Posterior cingulate gyrus (tissue), 11 donors: ENCODE measurements at regions not wholly inside any gene's neighbourhood (a gene's known extent, or its start where the extent isn't known, plus 50 kb on each side); places are given as distances from the start of the nearest gene placed in this dataset.
"Not testable (repeated sequence)": the region's sequence is repeated elsewhere in the genome, so short reads cannot be mapped to it uniquely, and the experiment has no call there.

Experiments used
- DNase-seq, 10 donors: peaks; one replicate each; pipeline versions ENCODE4 v3.0.0 to v3.0.0-alpha.2; 2020 to 2021; ENCODE audit warnings: mixed read lengths in 3 of 10
- intact Hi-C: fragments of 100-400 bp; cut with DNase I; formaldehyde crosslinking; loops from one replicate; pipeline ENCODE4 v1.15.1; 2023

DNA sequence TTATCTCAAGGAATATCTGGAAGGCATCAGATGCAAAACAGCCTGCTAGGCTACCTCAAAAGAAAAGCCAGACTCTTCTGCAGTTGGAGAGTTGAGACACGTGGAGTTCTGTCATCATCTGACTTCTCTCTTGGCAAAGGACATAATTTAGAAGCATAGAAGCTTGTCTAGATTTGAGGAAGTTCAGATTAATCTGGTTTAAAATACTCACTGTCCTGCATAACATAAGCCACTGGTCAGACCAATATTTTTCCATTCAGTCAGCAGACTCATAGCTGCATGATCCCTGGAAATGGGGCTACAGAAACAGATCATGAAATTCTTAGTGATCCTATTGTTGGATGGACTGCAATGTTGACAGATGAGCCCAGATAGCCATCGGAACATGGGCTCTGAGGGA is 349.0 kb downstream of the TXNL1 start:
- intact Hi-C loops, result no loop called here
- DNase-seq, result no peak

DNA sequence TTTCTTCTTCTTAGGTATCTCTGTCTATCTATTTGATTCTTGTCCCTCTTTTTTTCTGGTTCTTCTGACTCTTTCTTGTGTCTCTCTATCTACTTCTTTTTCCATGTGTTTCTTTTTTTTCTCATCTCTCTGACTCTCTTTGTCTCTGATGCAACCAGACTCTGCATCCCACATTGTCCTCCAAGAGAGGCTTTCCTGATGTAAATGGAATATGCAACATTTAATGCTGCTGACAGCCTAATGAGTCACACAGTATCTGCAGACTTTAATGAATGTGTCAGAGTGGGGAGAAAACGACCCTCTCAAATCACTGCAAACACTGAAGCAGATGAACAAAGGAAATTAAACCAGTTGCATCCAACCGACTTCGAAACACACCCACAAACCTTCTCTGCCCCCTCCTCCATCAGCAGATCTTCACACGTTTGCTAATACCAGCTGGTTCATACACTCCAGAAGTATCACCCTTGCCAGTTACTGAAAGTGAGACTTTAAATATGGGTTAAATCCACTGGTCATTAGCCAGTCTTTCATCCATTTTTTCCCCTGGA is 351.5 kb downstream of the TXNL1 start:
- no peak for DNase-seq

DNA sequence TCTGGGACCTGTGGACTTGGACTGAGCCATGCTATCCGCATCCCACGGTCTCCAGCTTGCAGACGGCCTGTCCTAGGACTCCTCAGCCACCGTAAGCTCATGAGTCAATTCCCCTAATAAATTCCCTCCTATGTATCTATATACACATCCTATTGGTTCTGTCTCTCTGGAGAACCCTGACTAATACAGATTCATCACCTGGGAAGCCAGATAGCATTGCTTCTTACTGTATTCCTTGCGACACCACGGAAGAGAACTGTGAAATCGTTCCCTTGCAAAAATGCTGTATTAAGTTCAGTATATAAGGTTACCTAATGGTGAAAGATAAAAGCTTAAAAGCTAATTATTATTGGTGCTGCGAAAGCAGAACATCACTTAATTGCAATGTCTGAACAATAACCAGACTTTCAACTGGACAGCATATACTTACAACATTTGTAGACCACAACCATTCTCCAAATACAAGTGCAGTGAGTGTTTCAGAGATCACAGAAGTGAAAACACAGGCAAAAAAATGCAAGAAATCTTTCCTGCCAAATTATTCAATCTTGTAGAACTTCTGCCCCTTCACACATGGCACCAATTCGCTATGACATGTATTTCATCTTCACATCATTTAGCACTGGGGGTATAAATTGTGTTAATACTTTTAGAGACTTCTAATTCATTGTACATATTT is 352.9 kb downstream of the TXNL1 start:
- intact Hi-C loops, result no loop called here
- DNase-seq, result no peak

More for the DNA sequence above, 351.5 kb downstream of the TXNL1 start:
- intact Hi-C loops, result no loop called here

DNA sequence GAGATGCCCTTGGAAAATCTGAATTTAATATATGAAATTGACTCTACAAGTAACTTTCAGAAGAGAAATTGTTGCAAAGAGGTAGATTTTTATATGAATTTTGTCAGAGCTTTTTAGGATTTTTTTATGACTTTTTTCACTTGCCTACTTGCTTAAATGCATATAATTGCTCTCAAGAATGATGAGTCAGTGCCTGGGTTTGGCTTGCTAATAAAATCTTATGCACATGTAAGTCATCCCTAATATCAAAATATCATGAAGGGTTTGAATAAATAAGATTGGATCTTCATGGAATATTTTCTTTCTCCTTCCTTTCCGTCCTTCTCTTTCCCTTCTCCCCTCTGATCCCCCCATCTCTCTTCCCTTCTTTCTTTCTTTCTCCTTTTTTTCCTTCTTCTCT is 354.1 kb downstream of the TXNL1 start:
- intact Hi-C loops, result no loop called here
- DNase-seq, result no peak

DNA sequence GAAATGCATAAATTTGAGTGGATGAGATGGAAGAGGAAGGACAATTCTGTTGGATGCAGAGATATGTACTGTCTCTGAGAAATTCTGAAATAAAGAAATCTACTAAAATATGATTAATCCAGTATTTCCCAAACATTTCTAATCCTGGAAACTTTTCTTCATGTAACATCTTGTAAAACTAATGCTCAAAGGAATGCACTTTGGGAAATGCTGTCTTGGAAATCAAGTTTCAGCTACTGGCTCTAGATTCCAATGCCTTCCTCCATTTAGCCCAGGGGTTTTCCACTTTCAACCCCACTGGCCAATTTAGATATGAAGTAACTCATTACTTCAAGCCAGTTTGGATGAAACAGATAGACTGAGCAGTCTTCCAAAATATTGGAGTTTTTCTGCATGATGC is 355.1 kb downstream of the TXNL1 start:
- intact Hi-C loops, result no loop called here
- DNase-seq, result no peak

DNA sequence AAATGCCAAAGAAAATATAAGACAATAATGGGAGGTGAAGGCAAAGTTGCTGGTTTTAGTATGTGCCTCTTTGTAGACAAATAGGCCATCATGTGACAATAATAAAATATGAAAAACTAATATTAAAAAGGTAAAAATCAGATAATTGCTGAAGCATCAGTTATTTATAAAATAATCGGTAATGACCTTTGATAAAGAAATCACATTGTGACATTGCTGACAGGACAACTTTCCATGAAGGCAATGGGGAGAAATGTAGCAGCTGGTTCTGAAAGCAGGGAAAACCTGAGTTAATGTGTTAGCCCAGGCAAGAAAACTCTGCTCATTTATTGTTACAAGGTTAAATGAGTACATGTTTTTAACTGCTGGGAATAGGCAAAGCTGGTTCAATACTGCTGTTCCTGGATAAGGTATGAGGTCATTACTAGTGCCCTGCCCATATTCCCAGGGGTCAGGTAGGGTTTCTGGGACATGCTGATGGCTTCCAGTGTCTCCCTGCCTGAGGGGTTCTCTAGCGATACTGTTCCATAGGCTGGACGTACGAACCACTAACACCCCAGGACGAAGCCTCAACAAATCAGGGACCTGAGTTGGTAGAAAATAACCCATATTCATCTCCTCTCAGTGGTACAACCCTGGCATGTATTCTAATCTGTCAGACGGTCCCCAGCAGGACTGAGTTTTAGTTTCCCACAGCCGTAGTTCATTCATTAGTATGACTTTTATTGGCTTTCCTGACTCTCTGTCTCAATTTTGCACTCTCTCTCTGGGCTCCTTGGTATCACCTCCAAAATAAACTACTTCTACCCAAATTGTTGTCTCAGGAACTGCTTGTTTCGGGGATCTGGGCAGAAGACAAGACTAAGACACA is 355.9 kb downstream of the TXNL1 start:
- DNase-seq, result no peak
- intact Hi-C loops, result no loop called here

DNA sequence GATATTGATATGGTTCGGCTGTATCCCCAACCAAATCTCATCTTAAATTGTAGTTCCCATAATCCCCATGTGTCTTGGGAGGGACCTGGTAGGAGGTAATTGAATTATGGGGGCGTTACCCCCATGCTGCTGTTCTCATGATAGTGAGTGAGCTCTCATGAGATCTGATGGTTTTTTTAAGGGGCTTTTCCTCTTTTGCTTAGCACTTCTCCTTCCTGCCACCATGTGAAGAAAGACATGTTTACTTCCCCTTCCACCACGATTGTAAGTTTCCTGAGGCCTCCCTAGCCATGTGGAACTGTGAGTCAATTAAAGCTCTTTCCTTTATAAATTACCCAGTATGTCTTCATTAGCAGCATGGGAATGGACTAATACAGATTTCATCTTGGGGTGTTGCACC is 358.6 kb downstream of the TXNL1 start:
- intact Hi-C loops, DNase-seq: not testable (repeated sequence)

DNA sequence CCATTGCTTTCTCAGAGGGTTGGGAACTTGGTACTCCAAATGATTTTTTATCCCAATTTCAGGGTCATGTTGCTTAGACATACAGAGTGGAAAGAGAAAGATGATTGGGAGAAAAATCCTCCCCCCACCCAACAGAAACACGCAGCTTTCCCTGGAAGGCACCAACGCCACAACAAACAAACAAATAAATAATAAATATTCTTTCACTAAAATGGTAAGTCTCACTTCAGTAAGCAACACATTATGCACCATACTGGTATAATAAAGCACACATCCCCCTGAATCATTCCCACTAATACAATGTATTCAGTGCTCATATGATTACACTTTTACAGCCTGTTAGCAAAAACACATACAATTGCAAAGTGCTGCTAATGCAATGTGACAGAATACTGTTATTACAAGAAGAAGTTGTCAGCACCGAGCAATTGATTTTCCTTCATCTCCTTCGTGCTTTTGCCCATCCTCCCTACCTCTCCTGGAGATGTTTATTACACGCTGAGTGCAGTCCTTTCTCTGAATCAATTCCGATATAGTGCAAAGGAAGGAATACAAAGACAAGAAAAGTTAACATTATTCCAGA is 359.9 kb downstream of the TXNL1 start:
- intact Hi-C loops, result no loop called here
- DNase-seq, result no peak

DNA sequence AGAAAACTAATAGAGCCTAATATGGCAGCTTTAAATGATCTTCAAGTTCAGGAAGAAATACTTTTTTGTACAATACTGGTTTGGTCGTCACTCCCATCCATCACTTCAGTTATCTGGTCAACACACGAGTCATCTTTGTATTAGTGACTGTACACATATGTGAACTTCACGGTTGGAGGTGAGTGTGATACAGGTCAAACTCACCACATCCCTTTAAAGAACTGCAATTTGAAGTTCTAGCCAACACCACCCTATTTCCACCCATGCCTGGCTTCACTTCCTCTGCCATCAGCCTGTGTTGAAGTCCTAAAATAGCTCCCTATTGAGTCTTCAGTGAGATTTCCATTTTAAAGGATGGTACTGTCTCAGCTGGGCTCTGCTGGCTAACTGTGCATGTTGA is 361.9 kb downstream of the TXNL1 start:
- intact Hi-C loops, result no loop called here
- DNase-seq, result no peak

DNA sequence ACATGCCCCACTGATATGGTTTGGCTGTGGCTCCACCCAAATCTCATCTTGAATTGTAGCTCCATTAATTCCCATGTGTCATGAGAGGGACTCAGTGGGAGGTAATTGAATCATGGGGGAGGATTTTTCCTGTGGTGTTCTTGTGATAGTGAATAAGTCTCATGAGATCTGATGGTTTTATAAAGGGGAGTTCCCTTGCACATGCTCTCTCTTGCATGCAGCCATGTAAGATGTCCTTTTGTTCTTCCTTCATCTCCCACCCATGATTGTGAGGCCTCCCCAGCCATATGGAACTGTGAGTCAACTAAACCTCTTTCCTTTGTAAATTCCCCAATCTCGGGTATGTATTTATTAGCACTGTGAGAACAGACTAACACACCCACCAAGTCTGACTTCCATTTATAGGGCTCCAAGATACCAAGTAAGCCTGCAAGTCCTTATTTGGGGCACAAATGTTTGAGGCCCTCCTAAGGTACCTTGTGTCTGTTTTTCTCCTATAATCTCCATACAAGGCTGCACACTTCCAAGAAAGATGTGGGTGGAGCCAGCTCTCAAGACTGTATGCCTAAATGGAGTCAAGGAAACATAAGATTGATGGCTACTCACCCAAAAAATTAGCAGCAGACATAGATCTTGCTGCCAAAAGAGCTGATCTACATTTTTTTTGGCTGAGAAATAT is 364.7 kb downstream of the TXNL1 start:
- intact Hi-C loops, result no loop called here
- no peak for DNase-seq

DNA sequence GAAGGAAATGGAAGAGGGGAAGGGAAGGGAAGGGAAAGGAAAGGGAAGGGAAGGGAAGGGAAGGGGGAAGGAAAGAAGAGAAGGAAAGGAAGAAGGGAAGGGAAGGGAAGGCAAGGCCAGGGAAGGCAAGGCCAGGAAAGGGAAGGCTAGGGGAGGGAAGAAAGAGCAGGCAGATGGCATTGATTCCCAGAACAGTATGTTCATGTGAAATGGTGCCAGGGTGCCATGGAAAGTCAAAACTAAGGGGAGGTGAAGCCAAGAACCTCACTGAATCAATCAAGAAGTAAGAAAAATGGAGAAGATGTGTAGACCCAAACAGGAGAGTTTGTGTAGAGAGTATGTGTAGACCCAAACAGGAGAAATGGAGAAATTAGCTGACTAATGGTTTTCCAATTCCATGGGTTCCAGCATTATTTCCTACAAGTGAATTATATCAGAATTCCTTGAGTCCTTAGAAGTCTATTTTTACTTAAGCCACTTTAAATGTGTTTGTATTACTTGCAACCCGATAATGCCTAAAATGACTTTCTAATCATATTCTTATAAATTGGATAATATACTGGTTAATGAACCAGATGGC is 367.6 kb downstream of the TXNL1 start:
- DNase-seq, result no peak
- intact Hi-C loops, result no loop called here

DNA sequence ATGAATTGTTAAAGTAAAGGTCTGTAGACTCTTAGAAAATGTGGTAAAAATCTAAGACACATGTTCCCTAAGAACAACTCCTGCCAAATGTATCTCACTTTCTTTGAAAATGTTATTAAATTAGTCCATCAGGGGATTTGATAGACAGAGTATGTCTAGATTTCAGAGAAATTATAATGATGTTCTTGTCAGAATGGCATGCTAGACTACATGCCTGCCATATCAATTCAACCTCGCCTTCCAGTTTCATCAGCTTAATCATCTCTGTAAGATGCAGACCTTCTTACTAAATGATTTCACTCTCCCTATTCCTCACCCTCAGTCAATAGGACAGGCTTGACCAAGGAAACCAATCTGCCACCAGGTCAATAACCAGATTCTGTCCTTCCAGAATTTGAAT is 368.4 kb downstream of the TXNL1 start:
- DNase-seq, result no peak
- intact Hi-C loops, result no loop called here

DNA sequence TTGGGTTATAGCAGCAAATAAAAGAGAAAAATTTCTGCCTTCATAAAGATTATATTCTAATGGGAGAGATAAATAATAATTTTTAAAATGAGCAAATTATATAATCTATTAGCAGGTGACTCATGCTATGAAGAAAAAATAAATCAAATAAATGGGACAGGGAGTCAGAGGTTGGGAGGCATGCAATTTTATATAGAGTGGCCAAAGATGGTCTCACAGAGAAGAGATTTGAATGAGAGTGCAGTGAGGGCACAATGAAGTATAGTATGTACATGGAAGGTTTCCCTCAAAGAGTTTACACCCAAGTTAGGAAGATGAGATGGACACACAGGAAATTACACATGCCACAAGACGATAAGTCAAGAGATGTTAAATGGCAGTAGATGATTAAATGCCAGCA is 369.4 kb downstream of the TXNL1 start:
- intact Hi-C loops, result no loop called here
- DNase-seq, result no peak

DNA sequence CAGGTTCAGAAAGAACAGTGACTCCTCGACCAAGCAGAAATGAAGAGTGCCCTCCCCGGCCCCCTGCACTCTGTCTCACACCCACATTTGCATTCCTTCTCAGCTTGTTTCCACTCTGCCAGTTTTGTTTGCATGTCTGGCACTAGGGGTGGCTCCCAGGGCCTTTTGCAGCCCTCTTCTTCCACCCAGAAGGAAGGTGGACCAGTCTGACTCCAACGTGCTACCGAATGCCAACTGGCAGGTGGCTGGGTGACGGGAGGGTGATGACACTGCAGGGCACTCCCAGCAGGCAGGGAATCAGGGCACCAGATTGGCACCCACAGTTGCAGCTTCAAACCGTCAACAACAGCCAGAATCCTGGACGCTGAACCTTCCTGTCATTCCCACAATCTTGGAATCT is 371.1 kb downstream of the TXNL1 start:
- peak in 1 of 10 donors; percentile 67 for DNase-seq
- intact Hi-C loops, result no loop called here

DNA sequence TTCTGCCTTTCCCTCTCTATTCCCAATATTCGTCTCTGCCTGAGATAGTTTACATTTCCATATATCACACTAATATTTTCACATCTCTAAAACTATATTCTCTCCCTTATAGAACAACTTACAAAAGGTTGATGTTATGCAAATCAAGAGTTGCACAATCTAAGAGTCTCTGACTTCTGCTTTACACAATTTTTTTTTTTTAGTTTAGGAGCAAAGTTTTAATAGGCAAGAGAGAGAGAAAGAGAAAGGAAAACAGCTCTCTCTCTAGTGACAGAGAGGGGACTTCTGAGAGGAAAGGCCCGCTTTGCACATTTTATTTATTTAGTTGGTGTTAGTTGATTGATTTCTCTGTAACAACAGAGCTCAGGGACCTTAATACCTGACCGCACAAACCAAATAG is 380.2 kb downstream of the TXNL1 start:
- intact Hi-C loops, result no loop called here
- DNase-seq, result no peak

DNA sequence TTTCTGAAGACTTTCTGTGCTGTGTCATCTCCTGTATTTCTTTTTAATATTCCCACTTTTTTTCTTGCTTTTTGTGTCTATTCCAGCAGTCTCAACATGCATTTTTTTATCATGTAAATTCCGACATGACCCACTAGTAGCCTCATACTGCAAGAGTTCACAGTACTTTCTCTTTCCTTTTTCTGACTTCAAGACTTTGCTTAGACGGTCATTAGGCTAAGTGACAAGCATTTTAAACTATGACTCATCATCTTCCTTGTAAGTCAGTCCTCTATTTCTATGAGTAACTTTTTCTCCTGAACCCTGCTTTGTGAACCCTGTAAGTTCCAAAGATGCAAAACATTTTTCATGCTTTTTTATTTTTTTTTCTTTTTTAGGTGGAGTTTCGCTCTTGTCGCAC is 381.2 kb downstream of the TXNL1 start:
- intact Hi-C loops, result no loop called here
- no peak for DNase-seq

DNA sequence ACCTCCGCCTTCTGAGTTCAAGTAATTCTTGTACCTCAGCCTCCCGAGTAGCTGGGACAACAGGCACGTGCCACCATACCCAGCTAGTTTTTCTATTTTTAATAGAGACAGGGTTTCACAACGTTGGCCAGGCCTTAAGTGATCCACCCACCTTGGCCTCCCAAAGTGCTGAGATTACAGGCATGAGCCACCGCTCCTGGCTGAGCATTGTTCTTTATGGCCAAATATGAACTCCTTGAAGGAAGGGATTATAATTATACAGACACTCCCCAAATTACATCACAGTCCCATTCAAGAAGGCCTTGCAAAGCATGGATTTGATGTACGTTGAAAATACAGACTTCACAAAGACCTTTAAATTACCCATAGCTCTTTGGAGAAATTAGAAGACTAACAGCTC is 381.7 kb downstream of the TXNL1 start:
- DNase-seq, result no peak
- intact Hi-C loops, result no loop called here

DNA sequence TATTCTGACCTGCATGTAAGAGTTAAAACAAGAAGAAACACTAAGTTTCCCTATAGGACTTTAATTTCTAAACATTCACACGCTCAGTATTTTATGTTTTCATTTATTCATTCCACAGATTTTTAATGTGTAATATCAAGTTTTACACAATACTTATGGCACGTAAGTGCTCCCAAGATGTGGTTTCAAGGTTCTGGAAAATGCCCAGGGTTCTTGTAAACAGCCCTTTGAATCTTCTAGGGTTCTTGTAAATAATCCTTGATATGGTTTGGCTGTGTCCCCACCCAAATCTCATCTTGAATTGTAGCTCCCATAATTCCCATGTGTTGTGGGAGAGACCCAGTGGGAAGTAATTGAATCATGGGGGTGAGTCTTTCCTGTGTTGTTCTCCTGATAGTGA is 383.0 kb downstream of the TXNL1 start:
- intact Hi-C loops, result no loop called here
- no peak for DNase-seq

DNA sequence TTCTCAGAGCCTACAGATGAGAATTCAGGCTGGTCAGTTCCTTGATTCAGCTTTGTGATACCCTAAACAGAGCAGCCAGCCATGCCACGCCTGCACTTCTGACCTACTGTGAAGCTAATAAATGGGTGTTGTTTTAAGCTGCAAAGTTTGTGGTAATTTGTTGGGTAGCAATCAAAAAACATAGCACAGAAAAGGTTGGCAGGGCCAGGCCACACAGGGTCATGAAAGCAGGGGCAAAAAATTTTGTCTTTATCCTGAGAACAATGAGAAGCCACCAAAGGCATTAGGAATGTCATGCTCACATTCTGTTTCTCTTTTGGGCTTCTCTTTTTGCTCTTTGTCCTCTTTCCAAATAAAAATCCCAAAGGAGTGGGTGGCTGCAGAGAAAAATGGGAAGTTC is 385.9 kb downstream of the TXNL1 start:
- intact Hi-C loops, result no loop called here
- DNase-seq, result no peak

DNA sequence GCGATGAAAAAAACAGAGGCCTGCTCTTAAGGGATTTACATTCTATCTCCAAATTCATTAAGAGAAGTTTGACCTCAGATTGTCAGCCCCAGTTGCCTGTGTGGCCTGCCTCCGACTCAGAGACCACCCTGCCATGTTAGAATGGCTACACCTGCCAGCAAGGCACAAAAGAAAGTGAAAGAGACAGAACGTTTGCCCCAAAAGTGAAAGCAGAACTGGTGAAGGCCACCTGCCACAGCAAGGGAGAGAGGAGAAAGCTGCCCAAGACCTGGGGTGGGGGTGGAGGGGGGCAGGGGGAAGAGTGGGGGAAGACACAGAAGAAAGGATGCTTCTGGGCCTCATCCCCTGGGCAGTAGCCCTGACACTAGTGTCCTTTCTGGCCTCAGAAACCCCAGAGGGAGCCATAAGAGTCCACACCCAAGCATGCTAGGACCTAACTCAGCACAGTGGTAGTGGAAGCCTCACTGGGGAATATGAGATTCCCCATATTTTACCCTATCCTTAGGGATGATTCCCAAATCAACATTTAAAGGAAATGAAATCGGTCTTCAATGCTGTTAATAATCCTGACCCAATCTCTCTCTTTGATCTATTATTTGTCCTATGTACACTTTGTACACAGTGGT is 389.7 kb downstream of the TXNL1 start:
- no peak for DNase-seq
- intact Hi-C loops, result no loop called here
